NCI-H82 (cell line): ENCODE measurements at regions not wholly inside any gene's neighbourhood (a gene's known extent, or its start where the extent isn't known, plus 50 kb on each side); places are given as distances from the start of the nearest gene placed in this dataset.

Source experiments
- DNase-seq: peaks from one replicate; lab custom pipeline; 2025; lab: John Stamatoyannopoulos, UW

- DNase-seq, result no peak
Measured at GRCh38 chr9:115985657-115986056, 167.9 kb upstream of the PAPPA start.

- no peak for DNase-seq
Measured at GRCh38 chr9:115986508-115986907, 167.1 kb upstream of the PAPPA start.

GRCh38 chr9:115988701-115989100 is 164.9 kb upstream of the PAPPA start:
- no peak for DNase-seq

GRCh38 chr9:115989831-115990230 is 163.8 kb upstream of the PAPPA start:
- DNase-seq, result no peak

DNA sequence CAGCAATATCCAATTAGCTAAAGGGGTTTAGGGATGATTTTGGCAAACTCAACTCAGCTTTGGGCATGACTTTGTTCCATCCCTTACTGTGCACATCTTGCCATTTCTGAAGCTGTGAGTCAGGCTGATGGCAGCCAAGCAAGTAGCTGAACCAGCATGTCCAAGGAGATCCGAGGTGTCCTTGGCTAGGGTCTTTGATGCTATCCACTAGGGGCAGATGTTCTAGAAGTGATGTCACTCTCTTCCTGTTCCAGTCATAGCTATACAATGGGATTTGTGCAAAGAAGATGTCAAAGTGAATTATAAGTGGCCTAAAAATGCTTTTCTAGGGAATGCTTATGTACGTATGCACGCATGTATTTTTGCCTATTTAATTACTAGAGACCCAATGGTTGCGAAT is 160.8 kb upstream of the PAPPA start:
- DNase-seq, result no peak

DNA sequence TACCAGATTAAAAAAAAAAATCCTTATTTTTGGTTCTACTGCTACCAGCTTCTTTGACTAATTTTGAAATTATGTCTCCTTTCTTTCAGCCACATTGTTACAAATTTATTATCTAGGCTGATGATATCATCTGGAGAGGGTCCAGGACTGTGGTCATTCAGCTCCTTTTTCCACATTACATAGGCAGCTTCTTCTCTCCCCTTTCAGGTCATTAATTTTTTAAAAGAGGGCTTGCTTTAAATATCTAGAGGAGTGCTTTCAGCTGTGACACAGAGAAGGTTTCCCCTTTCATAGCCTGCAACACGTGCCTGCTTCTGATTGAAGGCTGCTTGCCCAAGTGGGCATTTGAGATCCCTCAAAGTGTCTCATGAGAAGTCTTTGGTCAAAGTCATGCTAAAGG is 155.7 kb upstream of the PAPPA start:
- no peak for DNase-seq

- no peak for DNase-seq
Measured at GRCh38 chr9:115998666-115999065, 154.9 kb upstream of the PAPPA start.

DNA sequence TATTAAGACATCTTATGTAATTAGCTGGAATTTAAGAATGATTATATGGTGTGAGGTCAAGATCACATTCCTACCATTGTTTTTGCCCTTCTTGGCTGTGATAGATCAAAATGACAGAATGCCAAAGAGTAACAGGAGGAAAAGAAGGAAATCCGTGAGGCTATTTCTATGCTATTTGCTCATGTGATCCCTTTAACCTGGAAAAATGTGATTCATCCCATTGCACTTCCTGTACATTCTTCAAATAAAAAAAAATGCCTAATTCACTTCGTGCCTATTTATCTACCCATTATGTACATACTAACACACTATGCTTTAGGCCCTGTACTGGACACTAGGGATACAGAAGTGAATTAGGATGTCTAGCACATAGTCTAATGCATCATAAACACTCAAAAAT is 154.1 kb upstream of the PAPPA start:
- no peak for DNase-seq

DNA sequence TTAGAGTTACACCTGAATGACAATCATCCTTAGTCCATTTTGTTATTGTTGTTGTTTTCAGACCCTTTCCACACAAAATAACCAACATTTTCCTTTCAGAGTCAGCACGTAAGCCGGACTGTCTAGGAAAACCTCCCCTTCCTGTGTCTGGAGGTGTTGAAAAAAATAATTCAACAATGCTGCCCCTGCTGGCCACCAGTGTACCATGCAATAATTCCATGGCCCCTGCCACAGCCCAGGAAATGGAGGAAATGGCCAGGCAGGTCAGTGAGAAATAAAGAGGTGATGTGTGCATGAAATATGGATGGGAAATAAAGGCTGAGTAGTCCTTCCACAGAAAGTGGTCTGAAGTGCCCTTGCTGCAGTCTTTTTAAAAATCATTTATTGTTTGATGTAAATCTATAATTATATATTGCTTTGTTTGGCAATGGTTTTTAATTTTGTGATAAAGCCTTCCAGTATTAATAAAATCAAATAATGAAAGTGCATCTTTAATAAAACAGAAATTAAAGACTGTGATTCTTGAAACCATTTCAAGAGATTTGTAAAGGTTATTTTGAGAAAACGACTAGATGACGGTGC is 152.8 kb upstream of the PAPPA start:
- peak; percentile 57 for DNase-seq

DNA sequence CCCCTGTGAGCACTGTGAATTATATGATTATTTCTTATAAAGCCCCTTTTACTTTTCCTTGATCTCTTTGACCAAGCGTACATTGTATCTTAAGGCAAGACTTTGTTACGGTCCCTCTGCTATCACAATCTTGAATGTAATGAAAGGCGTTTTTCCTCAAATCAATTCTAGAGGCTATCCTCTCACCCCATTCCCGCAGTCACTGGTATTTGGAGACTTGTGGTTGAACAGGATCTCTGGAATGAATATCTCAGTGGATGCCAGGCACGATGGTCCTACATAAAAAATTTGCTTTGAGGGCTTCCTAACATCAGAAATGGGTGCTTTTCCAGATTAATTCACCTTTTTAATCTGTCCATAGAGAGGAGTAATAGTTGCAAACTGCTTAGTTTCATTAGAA is 151.4 kb upstream of the PAPPA start:
- DNase-seq, result no peak

DNA sequence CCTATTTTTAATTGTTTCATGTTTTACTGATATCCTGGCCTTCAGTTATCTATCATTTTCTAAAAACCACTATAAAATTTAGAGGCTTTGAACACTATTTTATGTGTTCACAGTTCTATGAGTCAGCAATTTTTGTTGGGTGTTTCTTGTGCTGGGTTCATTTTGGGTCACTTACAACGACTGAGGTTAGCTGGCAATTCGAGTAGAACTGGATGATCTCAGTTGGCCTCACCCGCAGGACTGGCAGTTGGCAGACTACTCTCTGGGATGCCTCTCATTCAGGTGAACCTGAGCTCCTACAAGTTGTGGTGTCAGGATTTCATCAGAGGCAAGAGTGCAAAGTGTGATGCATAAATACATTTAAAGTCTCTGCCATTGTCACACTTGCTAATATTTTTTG is 151.0 kb upstream of the PAPPA start:
- no peak for DNase-seq

DNA sequence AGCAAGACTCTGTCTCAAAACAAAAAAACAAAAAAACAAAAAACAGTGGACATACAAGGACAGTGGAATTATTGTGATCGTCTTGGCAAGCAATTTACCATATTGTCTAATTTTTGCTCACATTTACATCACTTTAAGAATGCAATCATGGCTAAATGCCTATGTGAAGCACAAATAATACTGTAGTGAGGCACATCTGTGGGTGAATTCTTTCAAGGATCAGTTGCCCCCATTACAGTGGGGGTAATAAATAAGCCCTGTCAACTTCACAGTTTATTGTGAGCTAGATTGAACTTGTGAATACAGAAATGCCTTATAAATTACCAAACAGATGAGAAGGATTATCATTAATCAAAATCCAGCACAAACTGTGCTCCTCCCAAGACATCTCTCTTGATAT is 150.2 kb upstream of the PAPPA start:
- no peak for DNase-seq

DNA sequence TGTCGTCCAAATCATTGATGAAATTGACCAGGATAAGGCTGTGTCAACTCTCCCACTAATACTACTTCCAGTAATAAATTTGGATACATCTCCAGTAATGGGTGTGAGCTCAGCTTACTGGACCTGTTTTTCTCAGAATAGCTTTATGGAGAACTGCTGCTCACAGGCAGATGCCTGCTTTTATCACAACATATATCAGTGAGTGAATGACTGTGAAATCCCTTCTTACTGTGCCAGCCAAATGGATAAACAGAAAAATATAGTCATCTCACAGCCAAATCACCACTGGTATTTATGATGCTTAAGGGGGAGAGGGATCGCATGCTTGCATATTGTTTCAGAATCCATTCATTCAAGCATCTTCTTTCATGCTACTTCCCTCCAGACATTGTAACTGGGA is 148.4 kb upstream of the PAPPA start:
- DNase-seq, result no peak

DNA sequence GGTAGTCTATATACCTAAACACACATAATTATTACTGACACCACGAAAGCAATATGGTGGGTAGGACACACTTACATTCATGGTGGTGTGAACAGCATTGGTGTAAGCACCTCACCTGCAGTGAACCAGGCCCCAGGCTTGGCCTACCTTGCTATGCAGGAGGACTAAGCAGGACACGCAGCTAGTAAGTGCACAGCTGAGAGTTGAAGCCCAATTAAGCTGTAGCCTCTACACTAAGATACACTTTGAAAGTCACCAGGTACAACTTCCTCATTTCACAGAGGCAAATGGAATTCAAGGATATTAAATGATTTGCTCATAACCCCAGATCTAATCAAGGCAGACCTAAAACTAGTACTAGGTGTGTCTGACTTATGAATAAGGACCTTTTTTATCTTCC is 145.8 kb upstream of the PAPPA start:
- DNase-seq, result no peak

DNA sequence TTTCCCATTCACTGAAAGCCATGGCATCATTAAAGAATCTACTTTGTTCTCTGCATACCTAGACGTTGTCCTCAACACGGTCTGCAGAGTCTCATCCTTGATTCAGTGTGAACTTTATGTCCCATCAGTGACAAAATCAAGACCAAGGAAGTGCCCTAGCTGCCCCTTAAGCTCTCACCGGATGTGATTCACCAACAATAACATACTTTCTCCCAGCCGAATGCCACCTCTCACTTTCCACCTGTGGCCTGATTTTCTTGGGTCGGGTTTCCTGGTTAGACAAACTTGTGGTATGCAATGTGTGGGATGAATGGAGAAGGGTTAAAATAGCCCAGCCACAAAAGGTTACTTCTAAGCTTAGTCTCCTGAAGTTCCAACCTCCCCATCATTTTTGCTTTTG is 145.3 kb upstream of the PAPPA start:
- DNase-seq, result no peak

DNA sequence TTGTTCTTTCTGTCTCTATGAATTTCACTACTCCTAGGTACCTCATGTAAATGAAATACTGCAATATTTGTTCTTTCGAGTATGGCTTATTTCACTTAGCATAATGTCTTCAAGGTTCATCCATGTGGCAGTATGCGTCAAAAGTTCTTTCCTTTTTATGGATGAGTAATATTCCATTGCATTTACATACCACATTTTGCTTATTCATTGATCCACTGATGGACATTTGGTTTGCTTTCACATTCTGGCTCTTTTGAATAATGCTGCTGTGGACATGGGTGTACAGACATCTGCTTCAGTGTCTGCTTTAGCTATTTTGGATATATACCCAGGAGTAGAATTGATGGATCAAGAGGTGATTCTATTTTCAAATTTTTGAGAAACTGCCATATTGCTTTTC is 144.2 kb upstream of the PAPPA start:
- no peak for DNase-seq

DNA sequence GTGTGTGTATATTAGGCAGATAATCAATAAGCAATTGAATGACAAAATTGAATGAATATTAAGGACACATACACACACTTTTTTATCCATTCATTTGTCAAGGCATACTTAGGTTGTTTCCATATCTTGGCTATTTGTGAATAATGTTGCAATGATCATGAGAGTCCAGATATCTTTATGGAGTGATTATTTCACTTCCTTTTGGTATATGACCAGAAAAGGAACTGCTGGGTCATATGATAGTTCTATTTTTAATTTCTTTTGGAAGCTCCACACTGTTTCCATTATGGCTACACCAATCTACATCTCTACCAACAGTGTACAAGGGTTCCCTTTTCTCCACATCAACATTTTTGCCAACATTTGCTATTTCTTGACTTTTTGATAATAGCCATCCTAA is 137.7 kb upstream of the PAPPA start:
- no peak for DNase-seq

- DNase-seq, result no peak
Measured at GRCh38 chr9:116020146-116020545, 133.4 kb upstream of the PAPPA start.

DNA sequence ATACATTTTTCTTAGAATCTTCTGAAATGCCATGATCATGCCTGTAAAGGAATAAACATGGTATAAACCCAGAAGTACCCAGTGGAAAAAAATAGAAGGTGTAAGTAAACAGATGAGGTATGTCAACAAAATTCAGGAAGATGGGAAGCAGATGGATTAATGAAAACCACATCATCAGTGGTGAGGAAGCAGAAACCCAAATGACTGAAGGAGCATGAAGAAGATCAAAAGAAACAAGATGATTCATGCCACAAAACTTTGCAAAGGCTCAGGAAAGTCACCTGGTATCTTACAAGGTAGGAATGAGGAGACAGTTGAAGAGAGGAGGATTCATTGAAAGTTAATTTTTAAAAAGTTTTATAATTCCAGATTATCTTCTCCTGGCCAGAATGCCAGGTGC is 132.8 kb upstream of the PAPPA start:
- no peak for DNase-seq

DNA sequence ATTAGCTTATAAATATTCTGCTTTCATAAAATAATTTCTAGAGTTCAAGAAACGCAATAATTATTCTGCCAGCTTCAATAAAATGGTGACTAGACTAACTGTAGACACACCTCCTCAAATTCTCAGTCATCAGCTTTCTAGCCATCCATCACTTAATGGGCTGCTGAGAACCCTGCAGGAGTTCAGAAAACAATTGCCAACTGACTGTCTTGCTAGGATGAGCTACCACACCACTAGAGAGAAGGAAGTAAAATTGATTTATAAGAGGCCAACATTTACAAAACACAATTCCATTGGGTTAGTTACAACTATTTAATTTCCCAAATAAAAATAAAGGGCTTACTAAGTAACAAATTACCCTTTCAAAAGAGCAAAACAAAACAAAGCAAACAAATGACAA is 126.5 kb upstream of the PAPPA start:
- no peak for DNase-seq

DNA sequence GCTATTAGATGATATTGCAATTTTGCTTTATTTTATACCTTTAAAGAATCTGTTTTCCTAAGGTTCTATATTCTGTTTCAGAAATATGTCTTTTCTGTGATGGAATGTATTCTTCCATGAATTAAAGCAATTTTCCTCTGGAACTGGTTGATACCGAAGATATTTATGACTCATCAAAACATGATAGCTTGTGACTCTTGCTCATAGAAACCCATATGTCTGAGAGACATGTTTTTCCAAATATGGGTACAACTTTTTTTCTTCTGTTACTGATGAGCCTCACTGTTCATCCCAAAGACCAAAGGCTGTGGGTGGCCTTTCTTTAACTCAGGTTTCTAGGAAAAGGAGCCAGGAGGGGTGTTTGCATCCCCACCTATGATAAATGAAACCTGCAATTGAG is 126.1 kb upstream of the PAPPA start:
- no peak for DNase-seq

DNA sequence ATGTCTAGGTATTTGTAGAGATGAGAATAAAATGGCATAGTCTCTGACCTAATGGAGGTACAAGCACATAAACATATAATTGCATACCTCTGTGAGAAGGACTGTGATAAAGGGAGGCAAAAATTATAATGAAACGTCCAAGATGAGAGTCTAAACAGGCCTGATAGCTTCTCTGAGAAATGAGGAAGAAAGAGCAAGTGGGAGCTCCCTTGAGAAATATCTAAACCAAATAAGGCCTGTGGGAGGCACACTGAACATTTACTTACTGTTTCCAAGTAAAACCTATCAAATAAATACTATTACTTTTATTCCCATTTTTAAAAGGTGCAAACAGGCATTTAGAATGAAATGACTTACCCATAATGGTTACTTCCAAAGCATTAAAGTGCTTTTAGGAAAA is 125.6 kb upstream of the PAPPA start:
- DNase-seq, result no peak

DNA sequence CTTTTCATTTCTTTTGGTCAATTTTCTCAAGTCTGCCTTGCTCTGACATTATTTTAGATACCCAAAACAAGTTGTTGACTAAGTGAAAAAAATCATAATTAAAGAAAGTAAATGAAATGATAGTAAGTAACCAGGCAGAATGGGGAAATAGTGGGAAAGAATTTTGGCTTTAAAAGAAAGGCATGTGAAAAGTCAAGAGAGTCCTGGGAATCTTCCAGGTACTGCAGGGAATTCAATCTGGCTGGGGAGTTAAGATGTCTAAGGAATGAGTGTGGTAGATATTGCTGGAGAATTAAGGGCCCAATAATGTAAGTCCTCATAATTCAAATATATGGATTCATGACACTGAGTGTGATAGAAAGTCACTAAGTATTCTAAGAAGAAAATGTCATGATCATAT is 123.1 kb upstream of the PAPPA start:
- DNase-seq, result no peak

- DNase-seq, result no peak
Measured at GRCh38 chr9:116032683-116033440, 120.7 kb upstream of the PAPPA start.
